Mesenchymal stem cell (in vitro differentiated cells and primary cell): ENCODE measurements at regions not wholly inside any gene's neighbourhood (a gene's known extent, or its start where the extent isn't known, plus 50 kb on each side); places are given as distances from the start of the nearest gene placed in this dataset.

Experiments used
- DNase-seq: peaks from one replicate; pipeline ENCODE4 v3.0.0-alpha.2; 2013
- H2AFZ ChIP-seq: one replicate; pipeline ENCODE4 v1.6.1; 2013; ENCODE audit warnings: low read depth, mild to moderate bottlenecking, control low read depth, inconsistent platforms, low read length, moderate library complexity
- H2AK5ac ChIP-seq: 2 replicates; pipeline ENCODE4 v1.6.1; 2013; ENCODE audit warnings: low read length, moderate library complexity, mild to moderate bottlenecking, inconsistent platforms; ENCODE audit not compliant: severe bottlenecking
- H2BK120ac ChIP-seq: one replicate; pipeline ENCODE4 v1.6.1; 2013; ENCODE audit warnings: low read depth, mild to moderate bottlenecking, inconsistent platforms, low read length, moderate library complexity
- H2BK12ac ChIP-seq, 2 experiments: one replicate each; pipeline ENCODE4 v1.6.1; 2013; ENCODE audit warnings: inconsistent platforms in 2 of 2, low read length in 2 of 2, mild to moderate bottlenecking in 2 of 2, moderate library complexity in 2 of 2, control low read depth in 1 of 2
- H2BK15ac ChIP-seq: one replicate; pipeline ENCODE4 v1.6.1; 2013; ENCODE audit warnings: mild to moderate bottlenecking, low read depth, inconsistent platforms; ENCODE audit not compliant: poor library complexity, severe bottlenecking
- H2BK5ac ChIP-seq: 2 replicates; pipeline ENCODE4 v1.6.1; 2013; ENCODE audit warnings: low read depth, mild to moderate bottlenecking, low read length, control low read depth, inconsistent platforms; ENCODE audit not compliant: poor library complexity, severe bottlenecking
- H3K14ac ChIP-seq, 2 experiments: one replicate each; pipeline ENCODE4 v1.6.1; 2013; ENCODE audit warnings: inconsistent platforms in 2 of 2, low read length in 2 of 2, control low read depth in 1 of 2, mild to moderate bottlenecking in 1 of 2, moderate library complexity in 1 of 2
- H3K18ac ChIP-seq, 2 experiments: one replicate each; pipeline ENCODE4 v1.6.1; 2013; ENCODE audit warnings: inconsistent platforms in 2 of 2, low read length in 2 of 2, control low read depth in 1 of 2, low read depth in 1 of 2, mild to moderate bottlenecking in 1 of 2
- H3K23ac ChIP-seq, 2 experiments: one replicate each; pipeline ENCODE4 v1.6.1; 2013; ENCODE audit warnings: inconsistent platforms in 2 of 2, low read length in 2 of 2, mild to moderate bottlenecking in 2 of 2, moderate library complexity in 2 of 2, control low read depth in 1 of 2
- H3K27ac ChIP-seq: 2 replicates; pipeline ENCODE4 v1.5.1; 2013; ENCODE audit warnings: mild to moderate bottlenecking, moderate library complexity, low read length, control low read depth, inconsistent platforms; ENCODE audit not compliant: poor library complexity, severe bottlenecking
- H3K27me3 ChIP-seq, 2 experiments: 2 replicates each; pipeline versions ENCODE4 v1.6.1 to v1.7.0; 2013; ENCODE audit warnings: low read length in 2 of 2, mild to moderate bottlenecking in 2 of 2, moderate library complexity in 2 of 2, control low read depth in 1 of 2, inconsistent platforms in 1 of 2; ENCODE audit not compliant: control insufficient read depth in 1 of 2, insufficient read depth in 1 of 2
- H3K36me3 ChIP-seq, 2 experiments: 2 replicates each; pipeline versions ENCODE4 v1.6.1 to v1.7.0; 2013; ENCODE audit warnings: low read length in 2 of 2, control low read depth in 1 of 2, inconsistent platforms in 1 of 2, low read depth in 1 of 2, mild to moderate bottlenecking in 1 of 2; ENCODE audit not compliant: insufficient read depth in 2 of 2, control insufficient read depth in 1 of 2
- H3K4ac ChIP-seq, 2 experiments: one replicate each; pipeline ENCODE4 v1.6.1; 2013; ENCODE audit warnings: inconsistent platforms in 2 of 2, low read length in 2 of 2, mild to moderate bottlenecking in 2 of 2, moderate library complexity in 2 of 2, control low read depth in 1 of 2, low read depth in 1 of 2
- H3K4me1 ChIP-seq: 2 replicates; pipeline ENCODE4 v1.6.1; 2013; ENCODE audit warnings: low read depth, low read length, control low read depth; ENCODE audit not compliant: control insufficient read depth, insufficient read depth
- H3K4me2 ChIP-seq: 2 replicates; pipeline ENCODE4 v1.6.1; 2013; ENCODE audit warnings: low read length, mild to moderate bottlenecking, inconsistent platforms; ENCODE audit not compliant: poor library complexity, severe bottlenecking
- H3K4me3 ChIP-seq, 2 experiments: 2 replicates each; pipeline versions ENCODE4 v1.5.1 to v1.7.0; 2013; ENCODE audit warnings: low read length in 2 of 2, mild to moderate bottlenecking in 2 of 2, control low read depth in 1 of 2, low read depth in 1 of 2; ENCODE audit not compliant: insufficient read depth in 1 of 2
- H3K79me1 ChIP-seq: replicated peaks from 2 replicates; pipeline ENCODE4 v1.6.1; 2013; ENCODE audit warnings: mild to moderate bottlenecking, control low read depth, low read length, inconsistent platforms; ENCODE audit not compliant: poor library complexity, severe bottlenecking
- H3K9ac ChIP-seq: 2 replicates; pipeline ENCODE4 v1.7.0; 2013; ENCODE audit warnings: mild to moderate bottlenecking, low read length, moderate library complexity
- H3K9me3 ChIP-seq: 2 replicates; pipeline ENCODE4 v1.7.0; 2013; ENCODE audit warnings: mild to moderate bottlenecking, low read length; ENCODE audit not compliant: control insufficient read depth
- H4K8ac ChIP-seq: one replicate; pipeline ENCODE4 v1.6.1; 2013; ENCODE audit warnings: inconsistent platforms, mild to moderate bottlenecking, low read length, moderate library complexity
- H4K91ac ChIP-seq: one replicate; pipeline ENCODE4 v1.6.1; 2013; ENCODE audit warnings: mild to moderate bottlenecking, low read length, inconsistent platforms
- WGBS: methylation state at CpG from one replicate; pipeline ENCODE4 v1.1.7; 2013; ENCODE audit warnings: mixed read lengths; 5-methylcytosine and 5-hydroxymethylcytosine counted together

DNA sequence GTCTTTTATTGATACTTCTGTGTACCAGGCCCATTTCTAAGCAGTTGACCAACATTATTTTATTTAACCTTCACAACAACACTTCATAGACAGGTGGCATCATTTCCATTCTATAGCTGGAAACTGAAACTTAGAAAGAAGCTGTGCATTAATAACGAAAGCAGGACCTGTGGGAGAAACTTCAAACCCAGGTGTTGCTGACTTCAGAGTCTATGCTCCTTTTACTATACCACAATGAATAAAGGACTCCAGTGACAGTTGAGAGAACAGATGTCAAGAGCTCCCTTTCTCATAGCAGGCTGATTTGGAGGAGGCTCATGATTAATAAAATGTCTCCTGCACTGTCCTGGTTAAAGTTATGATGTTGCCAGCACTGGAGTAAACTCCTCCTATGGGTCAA is 56.6 kb upstream of the POU3F2 start:
- no peak overlapping the region for H3K9ac ChIP-seq
- H3K4me3 ChIP-seq: no peak overlapping the region
- no peak overlapping the region for H2BK120ac ChIP-seq
- no peak for DNase-seq
- peaks cover 0 to 22% of the 10 kb centered on the region in 2 experiments for H3K27me3 ChIP-seq
- no peaks in the 10 kb centered on the region for H3K79me1 ChIP-seq
- no peak overlapping the region for H3K4ac ChIP-seq
- no peaks in the 10 kb centered on the region for H3K9me3 ChIP-seq
- H3K23ac ChIP-seq: no peak overlapping the region
- H4K91ac ChIP-seq: no peak overlapping the region
- no peaks in the 10 kb centered on the region for H3K4me1 ChIP-seq
- H4K8ac ChIP-seq: no peak overlapping the region
- no peak overlapping the region for H3K27ac ChIP-seq
- no peak overlapping the region for H3K4me2 ChIP-seq
- H3K14ac ChIP-seq: no peak overlapping the region
- H2BK5ac ChIP-seq: no peak overlapping the region
- H3K18ac ChIP-seq: no peak overlapping the region
- no peak overlapping the region for H2BK15ac ChIP-seq
- WGBS: 100% methylated on average over 1 of the region's 1 CpG
- H2AFZ ChIP-seq: no peak overlapping the region
- no peak overlapping the region for H2AK5ac ChIP-seq
- H2BK12ac ChIP-seq: no peak overlapping the region
- H3K36me3 ChIP-seq: no peaks in the 10 kb centered on the region

DNA sequence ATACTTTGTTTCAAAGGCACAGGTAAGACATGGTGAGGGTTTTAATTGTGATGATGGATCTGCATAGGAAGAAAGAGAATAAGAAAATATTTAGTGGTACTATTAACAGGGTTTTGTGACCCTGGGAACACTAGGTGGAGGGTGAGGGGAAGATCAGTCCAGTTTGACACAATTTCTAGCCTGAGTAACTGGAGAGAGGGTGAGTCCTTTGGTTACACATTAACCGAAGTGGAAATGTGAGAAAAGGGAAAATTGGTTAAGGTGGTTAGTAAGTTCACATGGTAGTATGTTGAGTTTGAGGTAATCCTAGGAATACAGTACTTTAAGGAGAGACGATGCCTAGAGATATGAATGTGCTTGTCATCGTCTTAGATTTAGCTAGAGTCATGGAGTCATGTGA is 54.8 kb upstream of the POU3F2 start:
- Histone ChIP-seq H3K9me3 (no peaks in the 10 kb centered on the region), H2BK12ac (no peak overlapping the region), H3K4me2 (no peak overlapping the region), H2BK15ac (no peak overlapping the region), H2AFZ (no peak overlapping the region), H3K79me1 (no peaks in the 10 kb centered on the region), H4K8ac (no peak overlapping the region), H2BK5ac (no peak overlapping the region), H3K27ac (no peak overlapping the region), H2BK120ac (no peak overlapping the region), H3K18ac (no peak overlapping the region), H3K9ac (no peak overlapping the region), H3K4ac (no peak overlapping the region), H4K91ac (no peak overlapping the region), H3K36me3 (no peaks in the 10 kb centered on the region), H3K4me3 (no peak overlapping the region), H3K14ac (no peak overlapping the region), H3K23ac (no peak overlapping the region), H3K4me1 (no peaks in the 10 kb centered on the region), H2AK5ac (no peak overlapping the region), H3K27me3 (peaks cover 0 to 20% of the 10 kb centered on the region in 2 experiments)
- WGBS: 81% methylated on average over 3 of the region's 3 CpGs
- no peak for DNase-seq

DNA sequence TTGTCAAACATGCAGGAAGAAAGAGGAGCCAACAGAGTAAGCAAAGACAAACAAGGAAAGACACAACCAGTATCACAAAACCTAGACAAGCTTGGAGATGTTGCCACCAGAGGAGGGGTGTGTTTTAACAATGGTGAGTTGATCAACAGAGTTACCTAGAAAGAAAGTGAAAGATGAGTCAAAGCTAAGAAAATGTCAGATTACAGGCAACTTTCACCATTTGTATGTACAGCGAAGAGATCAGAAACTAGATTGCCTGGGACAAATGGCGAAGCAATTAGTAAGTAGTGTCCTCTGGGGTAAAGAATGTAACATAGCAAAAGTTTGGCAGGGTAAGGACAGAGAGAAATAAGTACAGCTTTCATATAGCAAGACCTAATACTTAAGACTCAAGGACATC is 51.6 kb upstream of the POU3F2 start:
- no peak overlapping the region for H3K27ac ChIP-seq
- DNase-seq: no peak
- no peak overlapping the region for H3K4ac ChIP-seq
- H2BK12ac ChIP-seq: no peak overlapping the region
- H3K36me3 ChIP-seq: no peaks in the 10 kb centered on the region
- WGBS: 54% methylated on average over 2 of the region's 2 CpGs
- no peak overlapping the region for H2BK15ac ChIP-seq
- no peak overlapping the region for H2BK5ac ChIP-seq
- H3K4me1 ChIP-seq: no peaks in the 10 kb centered on the region
- H3K9me3 ChIP-seq: no peaks in the 10 kb centered on the region
- H3K4me2 ChIP-seq: no peak overlapping the region
- peaks cover 0 to 26% of the 10 kb centered on the region in 2 experiments for H3K27me3 ChIP-seq
- no peak overlapping the region for H4K8ac ChIP-seq
- no peak overlapping the region for H3K14ac ChIP-seq
- H3K18ac ChIP-seq: no peak overlapping the region
- no peak overlapping the region for H3K4me3 ChIP-seq
- no peaks in the 10 kb centered on the region for H3K79me1 ChIP-seq
- no peak overlapping the region for H2AFZ ChIP-seq
- H3K23ac ChIP-seq: no peak overlapping the region
- no peak overlapping the region for H4K91ac ChIP-seq
- H3K9ac ChIP-seq: no peak overlapping the region
- H2AK5ac ChIP-seq: no peak overlapping the region
- H2BK120ac ChIP-seq: no peak overlapping the region

DNA sequence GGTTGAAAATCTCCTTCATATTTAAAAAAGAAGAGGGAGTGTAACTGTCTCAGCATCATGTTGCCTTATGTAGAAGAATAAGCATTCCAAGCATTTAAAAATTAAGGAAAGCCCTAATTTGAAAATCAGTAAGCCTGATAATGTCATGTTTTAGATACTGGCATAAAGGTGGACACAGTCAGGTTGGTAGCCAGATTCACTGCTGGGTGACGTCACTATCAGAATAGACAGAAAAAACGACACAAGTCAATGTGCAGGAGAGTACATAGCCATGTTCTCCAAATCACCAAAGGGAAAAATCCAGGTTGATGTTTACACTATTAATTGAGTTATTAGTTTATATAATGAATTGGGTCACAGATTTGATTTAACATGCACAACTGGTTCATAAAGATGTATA is 50.8 kb upstream of the POU3F2 start:
- no peak overlapping the region for H2AK5ac ChIP-seq
- no peaks in the 10 kb centered on the region for H3K4me1 ChIP-seq
- H3K14ac ChIP-seq: no peak overlapping the region
- WGBS: 66% methylated on average over 2 of the region's 2 CpGs
- no peak overlapping the region for H4K8ac ChIP-seq
- no peak overlapping the region for H2BK12ac ChIP-seq
- no peak overlapping the region for H2BK5ac ChIP-seq
- no peak overlapping the region for H3K27ac ChIP-seq
- no peak overlapping the region for H3K18ac ChIP-seq
- H3K4ac ChIP-seq: no peak overlapping the region
- no peak overlapping the region for H2BK120ac ChIP-seq
- H3K36me3 ChIP-seq: no peaks in the 10 kb centered on the region
- no peak overlapping the region for H4K91ac ChIP-seq
- no peak overlapping the region for H3K4me3 ChIP-seq
- H3K4me2 ChIP-seq: no peak overlapping the region
- peaks cover 0 to 34% of the 10 kb centered on the region in 2 experiments for H3K27me3 ChIP-seq
- H2AFZ ChIP-seq: no peak overlapping the region
- no peak overlapping the region for H2BK15ac ChIP-seq
- no peak overlapping the region for H3K23ac ChIP-seq
- DNase-seq: no peak
- H3K9me3 ChIP-seq: no peaks in the 10 kb centered on the region
- no peak overlapping the region for H3K9ac ChIP-seq
- H3K79me1 ChIP-seq: no peaks in the 10 kb centered on the region
